K562 (cell line): ENCODE measurements at regions not wholly inside any gene's neighbourhood (a gene's known extent, or its start where the extent isn't known, plus 50 kb on each side); places are given as distances from the start of the nearest gene placed in this dataset.

ENCODE experiments used
- ATAC-seq: fragments of 200-7000 bp; cut with Tn5 transposase; 3 replicates; pipeline ENCODE4 v1.9.1; 2020; ENCODE audit warnings: moderate library complexity
- BruUV-seq: library from RNA; stranded (reverse); fragments of 400-500 nt; replicated peaks from 2 replicates; lab custom pipeline; 2021; lab: Mats Ljungman, UMichigan
- CTCF ChIA-PET: fragments of 300-600 bp; formaldehyde crosslinking; extraction: SDS; loops from one replicate; lab custom pipeline; 2021; ENCODE audit warnings: low intra/inter-chr PET ratio; lab: Yijun Ruan, JAX
- POLR2A ChIA-PET: fragments of 300-600, 350-650 bp; sonication (Branson Sonifier 250); formaldehyde crosslinking; extraction: SDS; loops from one replicate; lab custom pipeline; 2021; ENCODE audit warnings: antibody characterized with exemption, inconsistent platforms; lab: Yijun Ruan, JAX
- DNase-seq, 4 experiments: peaks; one replicate each; pipeline versions ENCODE4 v3.0.0 to v3.0.0-alpha.2; 2011 to 2018; ENCODE audit warnings: low spot score in 3 of 4, mixed read lengths in 3 of 4; ENCODE audit errors: extremely low read depth in 1 of 4
- FAIRE-seq: peaks from 2 replicates; lab custom pipeline; 2011; peaks lifted over from hg19 to GRCh38; lab: Jason Lieb, UNC
- H2AFZ ChIP-seq: 2 replicates; pipeline ENCODE4 v1.6.0; 2011; ENCODE audit warnings: low read depth, low read length, control low read depth, inconsistent platforms
- H3K27ac ChIP-seq: fragments of 200-600 bp; 3 replicates; pipeline ENCODE4 v1.8.0; 2011; ENCODE audit warnings: low read depth, mild to moderate bottlenecking, control low read depth, inconsistent platforms, low read length, moderate library complexity, mixed read lengths; ENCODE audit errors: extremely low read depth
- H3K27me3 ChIP-seq, 2 experiments: fragments of 300-600 bp in 1 of 2; 2 replicates in 1 of 2; 3 replicates in 1 of 2; pipeline versions ENCODE4 v1.6.0 to v1.8.0; 2011; ENCODE audit warnings: inconsistent platforms in 2 of 2, low read length in 2 of 2, mild to moderate bottlenecking in 1 of 2, mixed read lengths in 1 of 2, moderate library complexity in 1 of 2; ENCODE audit not compliant: control insufficient read depth in 2 of 2, insufficient read depth in 2 of 2
- H3K36me3 ChIP-seq: fragments of 300-600 bp; 3 replicates; pipeline ENCODE4 v1.8.0; 2011; ENCODE audit warnings: mild to moderate bottlenecking, low read length, inconsistent platforms; ENCODE audit not compliant: control insufficient read depth, insufficient read depth
- H3K4me1 ChIP-seq, 2 experiments: fragments of 200-600 bp in 1 of 2; replicated peaks in 1 of 2; 2 replicates in 1 of 2; 3 replicates in 1 of 2; pipeline versions ENCODE4 v1.5.1 to v1.8.0; 2011; ENCODE audit warnings: inconsistent platforms in 2 of 2, low read length in 2 of 2, mild to moderate bottlenecking in 1 of 2, mixed read lengths in 1 of 2, moderate library complexity in 1 of 2; ENCODE audit not compliant: control insufficient read depth in 2 of 2, insufficient read depth in 2 of 2
- H3K4me2 ChIP-seq: 2 replicates; pipeline ENCODE4 v1.6.1; 2011; ENCODE audit warnings: low read length, control low read depth, inconsistent platforms, mixed read lengths; ENCODE audit not compliant: insufficient read depth
- H3K4me3 ChIP-seq: fragments of 200-600 bp; sonication (generic), shearing (Covaris generic); 2 replicates; pipeline ENCODE4 v1.5.1; 2016; ENCODE audit warnings: control low read depth, inconsistent platforms
- H3K79me2 ChIP-seq: fragments of 200-600 bp; 3 replicates; pipeline ENCODE4 v1.8.0; 2011; ENCODE audit warnings: low read length, inconsistent platforms; ENCODE audit not compliant: control insufficient read depth, insufficient read depth
- H3K9ac ChIP-seq, 2 experiments: 2 replicates each; pipeline versions ENCODE4 v1.6.0 to v1.6.1; 2011; ENCODE audit warnings: low read depth in 2 of 2, low read length in 2 of 2, control low read depth in 1 of 2, inconsistent platforms in 1 of 2, mild to moderate bottlenecking in 1 of 2, mixed read lengths in 1 of 2; ENCODE audit not compliant: insufficient read depth in 1 of 2
- H3K9me1 ChIP-seq: one replicate; pipeline ENCODE4 v1.6.0; 2011; ENCODE audit warnings: inconsistent platforms, mild to moderate bottlenecking, low read length, moderate library complexity; ENCODE audit not compliant: control insufficient read depth, insufficient read depth
- H3K9me3 ChIP-seq: replicated peaks from 2 replicates; pipeline ENCODE4 v1.5.1; 2011; ENCODE audit warnings: low read depth, low read length, inconsistent platforms; ENCODE audit not compliant: control insufficient read depth, insufficient read depth
- H4K20me1 ChIP-seq: replicated peaks from 2 replicates; pipeline ENCODE4 v1.6.1; 2011; ENCODE audit warnings: low read length, inconsistent platforms, mixed read lengths; ENCODE audit not compliant: control insufficient read depth, insufficient read depth
- CBFA2T2 ChIP-seq: fragments of 450-650 bp; conservative IDR thresholded peaks from 2 replicates; pipeline ENCODE4 v1.6.1; 2017; ENCODE audit warnings: mild to moderate bottlenecking
- DNMT1 ChIP-seq: fragments of 450-650 bp; IDR thresholded peaks from 2 replicates; pipeline ENCODE4 v1.6.1; 2016; ENCODE audit warnings: antibody characterized with exemption, mild to moderate bottlenecking
- POLR2AphosphoS5 ChIP-seq: IDR thresholded peaks from 2 replicates; pipeline ENCODE4 v1.6.1; 2011; ENCODE audit warnings: mild to moderate bottlenecking, low read depth, low read length, moderate library complexity; ENCODE audit not compliant: control insufficient read depth, insufficient read depth
- ZNF217 ChIP-seq: sonication (generic); formaldehyde crosslinking; IDR thresholded peaks from 2 replicates; pipeline ENCODE4 v1.8.0; 2022; ENCODE audit warnings: mild to moderate bottlenecking, missing genetic modification reagents
- ZNF57 ChIP-seq: fragments of 450-650 bp; formaldehyde crosslinking; IDR thresholded peaks from 2 replicates; pipeline ENCODE4 v1.4.0; 2020; ENCODE audit warnings: mild to moderate bottlenecking, moderate library complexity
- WGBS: fragments of 100-300 bp; shearing (Covaris generic); methylation state at CpG from one replicate; pipeline ENCODE4 v1.1.6; 2016; ENCODE audit warnings: low coverage, mixed read lengths; ENCODE audit not compliant: insufficient coverage; ENCODE audit errors: missing lambda C conversion rate; 5-methylcytosine and 5-hydroxymethylcytosine counted together
- in situ Hi-C: fragments of 300-500 bp; cut with MboI; formaldehyde crosslinking; loops from 4 replicates; pipeline ENCODE4 v1.15.0; 2018; ENCODE audit warnings: inconsistent platforms, mixed read lengths
- intact Hi-C: fragments of 100-400 bp; cut with micrococcal nuclease; formaldehyde crosslinking; loops from 2 replicates; pipeline ENCODE4 v1.14.2; 2022
- TF ChIP-seq, protein P1 (sequence below): fragments of 450-650 bp; formaldehyde crosslinking; IDR thresholded peaks from 2 replicates; pipeline ENCODE4 v1.4.0; 2020; ENCODE audit warnings: mild to moderate bottlenecking, moderate library complexity

DNA sequence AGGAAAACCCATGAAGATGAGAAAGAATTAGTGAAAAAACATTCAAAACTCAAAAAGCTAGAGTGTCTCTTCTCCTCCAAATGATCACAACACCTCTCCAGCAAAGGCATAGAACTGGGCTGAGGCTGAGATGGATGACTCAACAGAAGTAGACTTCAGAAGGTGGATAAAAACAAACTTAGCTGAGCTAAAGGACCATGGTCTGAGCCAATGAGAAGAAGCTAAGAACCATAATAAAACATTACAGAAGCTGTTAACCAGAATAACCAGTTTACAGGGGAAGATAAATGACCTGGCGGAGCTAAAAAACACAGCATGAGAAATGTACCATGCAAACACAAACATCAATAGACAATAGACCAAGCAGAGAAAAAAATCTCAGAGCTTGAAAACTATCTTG is 904.1 kb upstream of the MANEA start:
- H3K9me1 ChIP-seq = no peaks in the 10 kb centered on the region
- H3K27me3 ChIP-seq = no peaks in the 10 kb centered on the region
- H3K4me3 ChIP-seq = no peak overlapping the region
- WGBS = 0% methylated on average over 1 of the region's 1 CpG
- intact Hi-C loops (no loop called here), in situ Hi-C loops (no loop called here)
- TF ChIP-seq ZNF217 (no peak), DNMT1 (no peak), CBFA2T2 (no peak)
- TF ChIP-seq, protein P1, sequence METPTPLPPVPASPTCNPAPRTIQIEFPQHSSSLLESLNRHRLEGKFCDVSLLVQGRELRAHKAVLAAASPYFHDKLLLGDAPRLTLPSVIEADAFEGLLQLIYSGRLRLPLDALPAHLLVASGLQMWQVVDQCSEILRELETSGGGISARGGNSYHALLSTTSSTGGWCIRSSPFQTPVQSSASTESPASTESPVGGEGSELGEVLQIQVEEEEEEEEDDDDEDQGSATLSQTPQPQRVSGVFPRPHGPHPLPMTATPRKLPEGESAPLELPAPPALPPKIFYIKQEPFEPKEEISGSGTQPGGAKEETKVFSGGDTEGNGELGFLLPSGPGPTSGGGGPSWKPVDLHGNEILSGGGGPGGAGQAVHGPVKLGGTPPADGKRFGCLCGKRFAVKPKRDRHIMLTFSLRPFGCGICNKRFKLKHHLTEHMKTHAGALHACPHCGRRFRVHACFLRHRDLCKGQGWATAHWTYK = no peak
- H3K79me2 ChIP-seq = no peaks in the 10 kb centered on the region
- no peak overlapping the region for H3K9ac ChIP-seq
- ChIA-PET CTCF (no interaction called here), POLR2A (no interaction called here)
- H3K27ac ChIP-seq = no peak overlapping the region
- no TSS peak for BruUV-seq
- no peaks in the 10 kb centered on the region for H3K36me3 ChIP-seq
- no peaks in the 10 kb centered on the region for H3K4me1 ChIP-seq
- no peak overlapping the region for H2AFZ ChIP-seq
- no peak for FAIRE-seq
- ATAC-seq = no peak
- no peaks in the 10 kb centered on the region for H4K20me1 ChIP-seq
- no peak for DNase-seq
- no peak overlapping the region for H3K4me2 ChIP-seq
- no peaks in the 10 kb centered on the region for H3K9me3 ChIP-seq

- Histone ChIP-seq H3K4me1 (no peaks in the 10 kb centered on the region), H3K9me3 (no peaks in the 10 kb centered on the region), H4K20me1 (no peaks in the 10 kb centered on the region), H3K27ac (no peak overlapping the region), H2AFZ (no peak overlapping the region), H3K4me2 (no peak overlapping the region), H3K4me3 (no peak overlapping the region), H3K9me1 (no peaks in the 10 kb centered on the region), H3K9ac (no peak overlapping the region), H3K36me3 (no peaks in the 10 kb centered on the region), H3K27me3 (no peaks in the 10 kb centered on the region), H3K79me2 (no peaks in the 10 kb centered on the region)
- no TSS peak for BruUV-seq
- DNase-seq = no peak
- no peak for ATAC-seq
- WGBS = 0% methylated on average over 3 of the region's 3 CpGs
- intact Hi-C loops = no loop called here
- CTCF ChIA-PET = no interaction called here
- POLR2A ChIA-PET = no interaction called here
- in situ Hi-C loops = no loop called here
- FAIRE-seq = no peak
- TF ChIP-seq POLR2AphosphoS5 = no peak
- TF ChIP-seq ZNF57 (CRISPR knock-in tag) = no peak
- TF ChIP-seq, all 486 proteins: peak for 0
These were observed 907.3 kb upstream of the MANEA start for GRCh38 chr6:94670017-94670416.
